Body of pancreas (tissue), 4 donors: ENCODE measurements at regions not wholly inside any gene's neighbourhood (a gene's known extent, or its start where the extent isn't known, plus 50 kb on each side); places are given as distances from the start of the nearest gene placed in this dataset.

Source experiments
- POLR2A ChIP-seq, 3 donors: fragments of 450-650 bp; IDR thresholded peaks; one replicate each; pipeline ENCODE4 v1.6.1; 2016; ENCODE audit warnings: antibody characterized with exemption in 3 of 3, mild to moderate bottlenecking in 2 of 3
- TF ChIP-seq, protein P1 (sequence below), 7 experiments: fragments of 450-650 bp in 4 of 7; fragments of 200-600 bp in 3 of 7; sonication (generic) in 3 of 7; IDR thresholded peaks; one replicate each; pipeline ENCODE4 v1.5.1; 2016 to 2019; ENCODE audit warnings: antibody characterized with exemption in 7 of 7

DNA sequence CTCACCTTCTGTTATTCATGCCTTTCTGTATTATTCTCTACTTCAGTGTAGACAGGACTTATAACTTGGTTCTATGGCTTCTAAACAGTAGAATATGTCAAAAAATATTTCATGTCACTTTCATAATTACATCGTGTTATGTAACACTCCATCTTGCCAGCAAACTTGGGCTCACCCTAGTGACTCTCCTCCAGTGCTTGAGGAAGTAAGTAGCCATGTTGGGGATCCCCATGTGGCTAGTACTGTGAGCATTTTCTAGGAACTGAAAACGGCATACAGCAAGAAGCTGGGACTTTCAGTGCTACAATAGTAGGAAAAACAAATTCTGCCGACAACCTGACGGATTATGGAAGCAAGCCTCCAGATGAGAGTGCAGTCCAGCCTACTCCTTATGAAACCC lies 495.6 kb downstream of the SLITRK6 start:
- TF ChIP-seq, protein P1, sequence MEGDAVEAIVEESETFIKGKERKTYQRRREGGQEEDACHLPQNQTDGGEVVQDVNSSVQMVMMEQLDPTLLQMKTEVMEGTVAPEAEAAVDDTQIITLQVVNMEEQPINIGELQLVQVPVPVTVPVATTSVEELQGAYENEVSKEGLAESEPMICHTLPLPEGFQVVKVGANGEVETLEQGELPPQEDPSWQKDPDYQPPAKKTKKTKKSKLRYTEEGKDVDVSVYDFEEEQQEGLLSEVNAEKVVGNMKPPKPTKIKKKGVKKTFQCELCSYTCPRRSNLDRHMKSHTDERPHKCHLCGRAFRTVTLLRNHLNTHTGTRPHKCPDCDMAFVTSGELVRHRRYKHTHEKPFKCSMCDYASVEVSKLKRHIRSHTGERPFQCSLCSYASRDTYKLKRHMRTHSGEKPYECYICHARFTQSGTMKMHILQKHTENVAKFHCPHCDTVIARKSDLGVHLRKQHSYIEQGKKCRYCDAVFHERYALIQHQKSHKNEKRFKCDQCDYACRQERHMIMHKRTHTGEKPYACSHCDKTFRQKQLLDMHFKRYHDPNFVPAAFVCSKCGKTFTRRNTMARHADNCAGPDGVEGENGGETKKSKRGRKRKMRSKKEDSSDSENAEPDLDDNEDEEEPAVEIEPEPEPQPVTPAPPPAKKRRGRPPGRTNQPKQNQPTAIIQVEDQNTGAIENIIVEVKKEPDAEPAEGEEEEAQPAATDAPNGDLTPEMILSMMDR (IDR thresholded peaks at IDR 0.05) = no peak
- TF ChIP-seq POLR2A (IDR thresholded peaks at IDR 0.05) = no peak
